HCT116 (cell line): ENCODE measurements at regions not wholly inside any gene's neighbourhood (a gene's known extent, or its start where the extent isn't known, plus 50 kb on each side); places are given as distances from the start of the nearest gene placed in this dataset.

ENCODE experiments used
- ATAC-seq: fragments of 200-7000 bp; cut with Tn5 transposase; 2 replicates; pipeline ENCODE4 v1.9.1; 2020; ENCODE audit warnings: mild to moderate bottlenecking, moderate library complexity
- BruUV-seq: library from RNA; stranded (reverse); fragments of 400-500 nt; replicated peaks from 2 replicates; lab custom pipeline; 2021; lab: Mats Ljungman, UMichigan
- CTCF ChIA-PET: fragments of 300-600 bp; sonication (Branson Sonifier 250); formaldehyde crosslinking; loops from one replicate; lab custom pipeline; 2021; ENCODE audit warnings: antibody characterized with exemption; lab: Charles Lee
- POLR2A ChIA-PET: fragments of 300-600, 350-600 bp; sonication (Branson Sonifier 250); formaldehyde crosslinking; loops from one replicate; lab custom pipeline; 2021; ENCODE audit warnings: antibody characterized with exemption; lab: Charles Lee
- RAD21 ChIA-PET, 2 experiments: fragments of 300-600 bp; sonication (Branson Sonifier 250); formaldehyde crosslinking; loops; one replicate each; lab custom pipeline; 2023; ENCODE audit warnings: low total read pairs in 2 of 2; ENCODE audit not compliant: uncharacterized antibody in 2 of 2, unreplicated experiment in 2 of 2, low non-redundant PET in 1 of 2; lab: Charles Lee
- DNase-seq: peaks from one replicate; pipeline ENCODE4 v3.0.0-alpha.2; 2010; ENCODE audit warnings: low read depth, low spot score
- H2AFZ ChIP-seq: fragments of 200-600 bp; shearing (Covaris generic), sonication (generic); 2 replicates; pipeline ENCODE4 v1.6.1; 2017; ENCODE audit warnings: low read depth, mixed run types, mixed read lengths, antibody characterized with exemption, low read length; ENCODE audit not compliant: poor library complexity, severe bottlenecking
- H3K27ac ChIP-seq: 2 replicates; pipeline ENCODE4 v1.5.1; 2012; ENCODE audit warnings: low read depth, low read length
- H3K27me3 ChIP-seq: fragments of 200-600 bp; sonication (generic); 2 replicates; pipeline ENCODE4 v1.6.1; 2016; ENCODE audit warnings: mixed run types, low read length, mixed read lengths; ENCODE audit not compliant: insufficient read depth
- H3K36me3 ChIP-seq, 2 experiments: fragments of 200-500 bp in 1 of 2; fragments of 200-600 bp in 1 of 2; sonication (Bioruptor generic) in 1 of 2; sonication (generic) in 1 of 2; 2 replicates each; pipeline versions ENCODE4 v1.5.1 to v1.6.1; 2014 to 2016; ENCODE audit warnings: low read length in 2 of 2, inconsistent platforms in 1 of 2, mixed read lengths in 1 of 2, mixed run types in 1 of 2; ENCODE audit not compliant: insufficient read depth in 2 of 2, control insufficient read depth in 1 of 2
- H3K4me1 ChIP-seq, 2 experiments: fragments of 200-600 bp in 1 of 2; sonication (generic) in 1 of 2; 2 replicates each; pipeline versions ENCODE4 v1.5.1 to v1.6.1; 2012 to 2017; ENCODE audit warnings: low read length in 2 of 2, inconsistent platforms in 1 of 2, mild to moderate bottlenecking in 1 of 2, mixed read lengths in 1 of 2, mixed run types in 1 of 2, moderate library complexity in 1 of 2; ENCODE audit not compliant: insufficient read depth in 2 of 2, control insufficient read depth in 1 of 2
- H3K4me2 ChIP-seq: fragments of 200-600 bp; sonication (generic); 2 replicates; pipeline ENCODE4 v1.6.1; 2017; ENCODE audit warnings: mixed run types, low read length, mixed read lengths
- H3K4me3 ChIP-seq, 2 experiments: fragments of 200-600 bp in 1 of 2; sonication (generic) in 1 of 2; replicated peaks in 1 of 2; 2 replicates each; pipeline ENCODE4 v1.5.1; 2011 to 2016; ENCODE audit warnings: low read length in 2 of 2, control low read depth in 1 of 2, low read depth in 1 of 2, mild to moderate bottlenecking in 1 of 2, mixed read lengths in 1 of 2, mixed run types in 1 of 2
- H3K79me2 ChIP-seq: fragments of 200-600 bp; sonication (generic); 2 replicates; pipeline ENCODE4 v1.6.1; 2017; ENCODE audit warnings: mild to moderate bottlenecking, mixed run types, low read length, moderate library complexity, mixed read lengths; ENCODE audit not compliant: insufficient read depth
- H3K9ac ChIP-seq: fragments of 200-600 bp; sonication (generic); 2 replicates; pipeline ENCODE4 v1.6.1; 2016; ENCODE audit warnings: low read length, mixed read lengths
- H3K9me2 ChIP-seq: fragments of 200-600 bp; sonication (generic), shearing (Covaris generic); 2 replicates; pipeline ENCODE4 v1.6.1; 2017; ENCODE audit warnings: mixed run types, mild to moderate bottlenecking, moderate library complexity; ENCODE audit not compliant: insufficient read depth
- H3K9me3 ChIP-seq, 2 experiments: fragments of 200-500 bp in 1 of 2; fragments of 200-600 bp in 1 of 2; sonication (Bioruptor generic) in 1 of 2; sonication (generic) in 1 of 2; 2 replicates each; pipeline ENCODE4 v1.6.1; 2014 to 2017; ENCODE audit warnings: low read length in 2 of 2, mixed read lengths in 2 of 2, inconsistent platforms in 1 of 2, low read depth in 1 of 2, mild to moderate bottlenecking in 1 of 2, mixed run types in 1 of 2, moderate library complexity in 1 of 2; ENCODE audit not compliant: control insufficient read depth in 1 of 2, insufficient read depth in 1 of 2
- H4K20me1 ChIP-seq: fragments of 200-600 bp; sonication (generic), shearing (Covaris generic); 2 replicates; pipeline ENCODE4 v1.6.1; 2017; ENCODE audit warnings: mixed run types, mild to moderate bottlenecking, moderate library complexity; ENCODE audit not compliant: insufficient read depth
- CEBPB ChIP-seq: IDR thresholded peaks from 2 replicates; pipeline ENCODE4 v1.6.1; 2012; ENCODE audit warnings: low read depth
- EGR1 ChIP-seq: IDR thresholded peaks from 2 replicates; pipeline ENCODE4 v1.6.1; 2012; ENCODE audit warnings: low read depth
- ELF1 ChIP-seq: IDR thresholded peaks from 2 replicates; pipeline ENCODE4 v1.6.1; 2012; ENCODE audit warnings: low read depth, borderline replicate concordance
- JUND ChIP-seq: IDR thresholded peaks from 2 replicates; pipeline ENCODE4 v1.6.1; 2012
- MAX ChIP-seq: IDR thresholded peaks from 2 replicates; pipeline ENCODE4 v1.6.1; 2012
- POLR2A ChIP-seq: IDR thresholded peaks from 2 replicates; pipeline ENCODE4 v1.7.0; 2011; ENCODE audit warnings: borderline replicate concordance; ENCODE audit not compliant: insufficient read depth, insufficient read length; ENCODE audit errors: extremely low read depth
- POLR2AphosphoS5 ChIP-seq: IDR thresholded peaks from 2 replicates; pipeline ENCODE4 v1.6.1; 2011; ENCODE audit warnings: mild to moderate bottlenecking, low read depth, low read length, moderate library complexity
- RAD21 ChIP-seq: IDR thresholded peaks from 2 replicates; pipeline ENCODE4 v1.6.1; 2012; ENCODE audit warnings: low read depth, mild to moderate bottlenecking
- SP1 ChIP-seq: IDR thresholded peaks from 2 replicates; pipeline ENCODE4 v1.6.1; 2012; ENCODE audit warnings: low read depth
- YY1 ChIP-seq: IDR thresholded peaks from 2 replicates; pipeline ENCODE4 v1.6.1; 2011; ENCODE audit warnings: low read length, low read depth, moderate library complexity, mild to moderate bottlenecking; ENCODE audit not compliant: insufficient replicate concordance; ENCODE audit errors: extremely low read depth
- ZBTB33 ChIP-seq: IDR thresholded peaks from 2 replicates; pipeline ENCODE4 v1.6.1; 2011; ENCODE audit warnings: mild to moderate bottlenecking, low read length, moderate library complexity; ENCODE audit not compliant: insufficient replicate concordance; ENCODE audit errors: extremely low read depth
- ZFX ChIP-seq: fragments of 450-650 bp; IDR thresholded peaks from 2 replicates; pipeline ENCODE4 v1.6.1; 2017
- ZNF274 ChIP-seq: fragments of 200-500 bp; sonication (Bioruptor generic); IDR thresholded peaks from 2 replicates; pipeline ENCODE4 v1.6.1; 2014; ENCODE audit warnings: mild to moderate bottlenecking, low read depth, low read length, inconsistent platforms
- intact Hi-C: fragments of 100-400 bp; cut with micrococcal nuclease; formaldehyde crosslinking; loops from 2 replicates; pipeline ENCODE4 v1.10.0; 2022
- TF ChIP-seq, protein P1 (sequence below): IDR thresholded peaks from 2 replicates; pipeline ENCODE4 v1.6.1; 2012
- TF ChIP-seq, protein P2 (sequence below), 3 experiments: fragments of 200-600 bp in 1 of 3; sonication (generic) in 1 of 3; IDR thresholded peaks in 2 of 3; conservative IDR thresholded peaks in 1 of 3; 2 replicates each; pipeline ENCODE4 v1.5.1; 2012 to 2017; ENCODE audit warnings: low read depth in 2 of 3, low read length in 2 of 3, antibody characterized with exemption in 1 of 3, borderline replicate concordance in 1 of 3, control low read depth in 1 of 3, mild to moderate bottlenecking in 1 of 3, mixed read lengths in 1 of 3, mixed run types in 1 of 3, moderate library complexity in 1 of 3; ENCODE audit not compliant: insufficient read depth in 1 of 3

- no peak for TF ChIP-seq POLR2AphosphoS5
- TF ChIP-seq MAX: no peak
- TF ChIP-seq YY1: no peak
- TF ChIP-seq RAD21: no peak
- no peak for TF ChIP-seq ZFX
- Histone ChIP-seq H3K79me2 (no peaks in the 10 kb centered on the region), H3K9me3 (no peaks in the 10 kb centered on the region), H3K4me3 (no peak overlapping the region), H3K36me3 (no peaks in the 10 kb centered on the region), H3K27me3 (no peaks in the 10 kb centered on the region), H3K9me2 (no peaks in the 10 kb centered on the region), H3K4me2 (no peak overlapping the region), H2AFZ (no peak overlapping the region), H4K20me1 (no peaks in the 10 kb centered on the region; the same call in 1 of the 2 replicates), H3K27ac (no peak overlapping the region), H3K4me1 (peaks cover 9 to 15% of the 10 kb centered on the region in 2 experiments; a peak in 2 of 4 replicates), H3K9ac (no peak overlapping the region)
- ATAC-seq (no peak), DNase-seq (no peak)
- RAD21 ChIA-PET: no interaction called here
- POLR2A ChIA-PET: no interaction called here
- no TSS peak for BruUV-seq
- intact Hi-C loops: no loop called here
- CTCF ChIA-PET: no interaction called here
These were observed 441.8 kb downstream of the IRS1 start for GRCh38 chr2:226357816-226358215.

GRCh38 chr2:226355600-226355999 lies 444.0 kb downstream of the IRS1 start:
- no peaks in the 10 kb centered on the region for H3K9me3 ChIP-seq
- H3K9me2 ChIP-seq: no peaks in the 10 kb centered on the region
- H3K4me3 ChIP-seq: no peak overlapping the region
- ChIA-PET CTCF (no interaction called here), RAD21 (no interaction called here), POLR2A (no interaction called here)
- no peaks in the 10 kb centered on the region; the same call in 1 of the 2 replicates for H4K20me1 ChIP-seq
- no TSS peak for BruUV-seq
- no peak overlapping the region for H3K9ac ChIP-seq
- H3K79me2 ChIP-seq: no peaks in the 10 kb centered on the region
- no peaks in the 10 kb centered on the region for H3K27me3 ChIP-seq
- ATAC-seq: no peak
- DNase-seq: no peak
- no peak overlapping the region for H3K4me2 ChIP-seq
- intact Hi-C loops: no loop called here
- H3K36me3 ChIP-seq: no peaks in the 10 kb centered on the region
- no peak overlapping the region for H3K27ac ChIP-seq
- no peak overlapping the region for H2AFZ ChIP-seq
- peaks cover 11 to 14% of the 10 kb centered on the region in 2 experiments; a peak in 2 of 4 replicates for H3K4me1 ChIP-seq
- no peak for TF ChIP-seq ZBTB33
- no peak for TF ChIP-seq POLR2A
- TF ChIP-seq SP1: no peak
- no peak for TF ChIP-seq CEBPB
- no peak for TF ChIP-seq EGR1
- TF ChIP-seq, protein P1, sequence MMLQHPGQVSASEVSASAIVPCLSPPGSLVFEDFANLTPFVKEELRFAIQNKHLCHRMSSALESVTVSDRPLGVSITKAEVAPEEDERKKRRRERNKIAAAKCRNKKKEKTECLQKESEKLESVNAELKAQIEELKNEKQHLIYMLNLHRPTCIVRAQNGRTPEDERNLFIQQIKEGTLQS: no peak
- TF ChIP-seq, protein P2, sequence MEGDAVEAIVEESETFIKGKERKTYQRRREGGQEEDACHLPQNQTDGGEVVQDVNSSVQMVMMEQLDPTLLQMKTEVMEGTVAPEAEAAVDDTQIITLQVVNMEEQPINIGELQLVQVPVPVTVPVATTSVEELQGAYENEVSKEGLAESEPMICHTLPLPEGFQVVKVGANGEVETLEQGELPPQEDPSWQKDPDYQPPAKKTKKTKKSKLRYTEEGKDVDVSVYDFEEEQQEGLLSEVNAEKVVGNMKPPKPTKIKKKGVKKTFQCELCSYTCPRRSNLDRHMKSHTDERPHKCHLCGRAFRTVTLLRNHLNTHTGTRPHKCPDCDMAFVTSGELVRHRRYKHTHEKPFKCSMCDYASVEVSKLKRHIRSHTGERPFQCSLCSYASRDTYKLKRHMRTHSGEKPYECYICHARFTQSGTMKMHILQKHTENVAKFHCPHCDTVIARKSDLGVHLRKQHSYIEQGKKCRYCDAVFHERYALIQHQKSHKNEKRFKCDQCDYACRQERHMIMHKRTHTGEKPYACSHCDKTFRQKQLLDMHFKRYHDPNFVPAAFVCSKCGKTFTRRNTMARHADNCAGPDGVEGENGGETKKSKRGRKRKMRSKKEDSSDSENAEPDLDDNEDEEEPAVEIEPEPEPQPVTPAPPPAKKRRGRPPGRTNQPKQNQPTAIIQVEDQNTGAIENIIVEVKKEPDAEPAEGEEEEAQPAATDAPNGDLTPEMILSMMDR (IDR thresholded peaks at IDR 0.05 in 2 of 3, conservative IDR thresholded peaks at IDR 0.05 in 1 of 3; ENCODE audit: borderline replicate concordance in 1 of 3, insufficient read depth in 1 of 3, low read depth in 2 of 3, low read length in 2 of 3): no peak
- TF ChIP-seq MAX: no peak
- no peak for TF ChIP-seq ZNF274
- no peak for TF ChIP-seq ZFX
- TF ChIP-seq JUND: no peak
- TF ChIP-seq ELF1: no peak
